ENCODE measurements at regions not wholly inside any gene's neighbourhood (a gene's known extent, or its start where the extent isn't known, plus 50 kb on each side); places are given as distances from the start of the nearest gene placed in this dataset.

DNA sequence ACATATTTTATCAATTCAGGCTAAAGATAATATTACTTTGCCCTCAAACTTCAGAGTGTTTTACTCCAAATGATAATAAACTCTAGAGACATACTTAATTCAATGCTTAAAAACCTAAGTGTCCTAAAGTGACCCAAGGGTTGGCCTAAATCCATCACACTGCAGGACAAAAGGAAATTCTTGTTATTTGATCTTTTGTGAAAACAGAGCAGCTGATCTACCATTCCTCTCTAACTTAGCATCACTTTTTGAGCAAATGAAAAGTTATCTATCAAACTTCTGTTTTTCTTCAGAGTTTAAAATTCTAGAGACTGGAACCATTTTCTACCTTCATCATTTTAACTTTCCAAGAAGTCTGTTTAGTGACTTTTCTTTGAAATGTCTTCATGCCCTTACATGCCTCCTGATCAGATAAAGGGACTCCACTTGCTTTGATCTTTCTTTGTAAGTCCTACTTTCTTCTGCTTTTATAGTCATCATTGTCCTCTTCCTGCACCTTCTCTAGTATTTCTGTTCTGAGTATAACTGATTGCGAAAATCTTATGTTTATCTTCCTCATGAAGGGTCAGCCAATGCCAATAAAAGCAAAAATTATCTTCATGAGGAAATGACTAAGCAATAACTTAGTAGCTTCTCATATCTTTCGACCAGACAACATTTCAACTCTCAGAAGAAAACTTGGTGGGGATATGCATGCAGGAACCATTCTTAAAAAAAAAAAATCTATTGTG is 378.7 kb upstream of the TGFBR2 start:
- H3K4me3 ChIP-seq (ENCODE audit: control insufficient read depth, low read depth, low read length) = no peak overlapping the region
- TF ChIP-seq, protein P1, sequence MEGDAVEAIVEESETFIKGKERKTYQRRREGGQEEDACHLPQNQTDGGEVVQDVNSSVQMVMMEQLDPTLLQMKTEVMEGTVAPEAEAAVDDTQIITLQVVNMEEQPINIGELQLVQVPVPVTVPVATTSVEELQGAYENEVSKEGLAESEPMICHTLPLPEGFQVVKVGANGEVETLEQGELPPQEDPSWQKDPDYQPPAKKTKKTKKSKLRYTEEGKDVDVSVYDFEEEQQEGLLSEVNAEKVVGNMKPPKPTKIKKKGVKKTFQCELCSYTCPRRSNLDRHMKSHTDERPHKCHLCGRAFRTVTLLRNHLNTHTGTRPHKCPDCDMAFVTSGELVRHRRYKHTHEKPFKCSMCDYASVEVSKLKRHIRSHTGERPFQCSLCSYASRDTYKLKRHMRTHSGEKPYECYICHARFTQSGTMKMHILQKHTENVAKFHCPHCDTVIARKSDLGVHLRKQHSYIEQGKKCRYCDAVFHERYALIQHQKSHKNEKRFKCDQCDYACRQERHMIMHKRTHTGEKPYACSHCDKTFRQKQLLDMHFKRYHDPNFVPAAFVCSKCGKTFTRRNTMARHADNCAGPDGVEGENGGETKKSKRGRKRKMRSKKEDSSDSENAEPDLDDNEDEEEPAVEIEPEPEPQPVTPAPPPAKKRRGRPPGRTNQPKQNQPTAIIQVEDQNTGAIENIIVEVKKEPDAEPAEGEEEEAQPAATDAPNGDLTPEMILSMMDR (conservative IDR thresholded peaks at IDR 0.05; ENCODE audit: control insufficient read depth, insufficient read depth, low read depth, low read length) = no peak
- DNase-seq (ENCODE audit: low read depth) = peak; percentile 96

DNA sequence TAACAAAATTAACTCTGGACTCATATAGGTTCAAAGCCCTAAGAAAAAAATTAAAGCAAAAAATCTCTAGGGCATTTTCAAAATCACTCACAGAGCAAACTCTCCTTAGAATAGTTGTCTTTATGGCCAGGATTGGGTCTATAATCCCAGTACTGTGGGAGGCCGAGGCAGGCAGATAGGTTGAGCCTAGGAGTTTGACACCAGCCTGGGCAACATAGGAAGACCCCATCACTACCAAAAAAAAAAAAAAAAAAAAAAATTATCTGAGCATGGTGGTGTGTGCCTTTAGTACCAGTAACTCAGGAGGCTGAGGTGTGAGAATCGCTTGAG is 378.1 kb upstream of the TGFBR2 start:
- no peak overlapping the region for H3K4me3 ChIP-seq (ENCODE audit: control insufficient read depth, low read depth, low read length)
- no peak for DNase-seq (ENCODE audit: low read depth)
- TF ChIP-seq, protein P1 (conservative IDR thresholded peaks at IDR 0.05; ENCODE audit: control insufficient read depth, insufficient read depth, low read depth, low read length) = no peak

DNA sequence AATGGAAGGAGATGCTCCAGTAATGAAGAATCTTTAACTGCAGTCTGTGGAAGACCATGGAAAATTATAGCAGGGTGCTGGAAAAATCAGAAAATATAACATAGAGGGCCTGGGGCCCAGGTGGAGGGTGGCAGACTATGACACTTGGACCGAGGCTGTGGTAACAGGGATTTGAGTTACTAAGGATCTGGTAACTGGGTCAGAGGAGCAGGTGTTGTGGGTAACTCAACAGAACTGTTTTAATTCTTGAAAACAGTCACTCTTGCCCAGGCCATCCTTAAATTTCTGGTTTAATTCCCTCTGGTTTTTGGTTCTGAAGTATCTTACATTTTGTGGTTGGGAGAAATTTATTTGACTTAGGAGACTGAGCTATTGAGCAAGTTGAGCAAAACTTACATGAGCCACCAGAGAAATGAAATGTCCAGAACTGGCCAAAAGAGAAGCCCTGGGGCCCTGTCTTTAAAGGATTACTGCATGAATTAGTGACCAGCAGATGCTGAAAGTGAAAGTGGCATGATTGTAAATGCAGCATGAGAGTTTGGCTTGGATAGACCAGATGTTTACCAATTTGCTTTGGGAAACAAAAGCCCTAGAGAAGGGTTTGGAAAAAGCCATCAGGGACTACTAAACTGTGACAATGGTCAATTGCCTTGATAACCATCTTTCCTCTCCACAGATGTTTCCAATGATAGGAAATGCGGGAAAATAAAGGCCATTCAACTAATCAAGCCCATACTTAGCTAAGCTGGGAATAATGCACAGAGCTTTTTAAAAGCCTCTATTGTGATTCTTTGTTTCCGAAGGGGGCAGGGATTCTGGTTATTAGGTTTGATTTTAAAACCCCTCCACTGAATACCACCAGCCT is 374.9 kb upstream of the TGFBR2 start:
- TF ChIP-seq, protein P1 (conservative IDR thresholded peaks at IDR 0.05; ENCODE audit: control insufficient read depth, insufficient read depth, low read depth, low read length) = no peak

DNA sequence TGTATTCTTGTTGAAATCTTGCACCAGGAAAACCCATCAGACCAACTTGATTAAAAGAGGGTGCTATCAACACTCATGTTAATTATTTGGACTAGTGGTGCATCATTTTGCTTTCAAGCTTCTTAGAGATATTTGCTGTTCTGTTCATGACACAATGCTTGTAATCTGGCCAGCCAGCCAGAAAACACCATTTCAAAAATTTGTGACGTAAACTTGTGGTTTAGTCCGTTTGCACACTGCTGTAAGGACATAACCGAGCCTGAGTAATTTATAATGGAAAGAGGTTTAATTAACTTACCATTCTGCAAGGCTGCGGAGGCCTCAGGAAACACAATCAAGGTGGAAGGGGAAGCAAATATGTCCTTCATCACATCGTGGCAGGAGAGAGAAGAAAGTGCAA is 374.3 kb upstream of the TGFBR2 start:
- DNase-seq (ENCODE audit: low read depth) = peak; percentile 93
- no peak overlapping the region for H3K4me3 ChIP-seq (ENCODE audit: control insufficient read depth, low read depth, low read length)
- TF ChIP-seq, protein P1 (conservative IDR thresholded peaks at IDR 0.05; ENCODE audit: control insufficient read depth, insufficient read depth, low read depth, low read length) = no peak

More for the DNA sequence above, 374.9 kb upstream of the TGFBR2 start:
- DNase-seq (ENCODE audit: low read depth) = peak; percentile 82
- no peak overlapping the region for H3K4me3 ChIP-seq (ENCODE audit: control insufficient read depth, low read depth, low read length)

DNA sequence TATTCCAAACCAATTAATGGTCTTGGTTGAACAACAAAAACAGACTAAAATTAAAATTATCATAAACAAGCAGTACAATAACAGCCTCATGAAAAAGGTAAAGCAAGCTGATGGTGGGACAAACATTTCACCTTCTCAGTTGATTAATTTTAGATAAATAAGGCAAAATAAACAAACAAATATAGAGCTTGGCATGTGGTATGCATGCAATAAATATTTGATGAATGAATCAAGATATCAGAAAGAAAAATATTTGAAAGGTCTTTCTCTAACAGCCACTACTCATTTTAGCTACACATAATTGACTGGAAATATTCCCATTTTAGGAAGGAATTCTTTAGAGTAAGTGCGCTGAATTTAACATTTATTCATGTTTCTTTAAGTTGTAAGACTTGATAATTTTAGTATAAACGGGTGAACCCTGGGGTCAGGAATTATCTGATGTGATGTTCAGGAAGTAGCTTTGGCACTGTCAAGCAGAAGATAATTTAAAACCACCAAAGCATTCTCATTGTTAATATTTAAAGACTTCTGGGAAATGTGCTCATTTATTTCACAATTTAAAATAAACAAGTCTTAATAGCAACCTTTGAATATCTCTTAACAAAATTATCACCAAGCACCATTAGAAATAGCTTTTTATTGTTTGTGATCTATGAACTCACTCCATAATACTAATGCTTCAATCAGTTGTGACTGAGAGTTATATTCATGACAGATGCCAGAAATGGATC is 372.3 kb upstream of the TGFBR2 start:
- no peak for DNase-seq (ENCODE audit: low read depth)
- no peak overlapping the region for H3K4me3 ChIP-seq (ENCODE audit: control insufficient read depth, low read depth, low read length)
- TF ChIP-seq, protein P1 (conservative IDR thresholded peaks at IDR 0.05; ENCODE audit: control insufficient read depth, insufficient read depth, low read depth, low read length) = no peak

DNA sequence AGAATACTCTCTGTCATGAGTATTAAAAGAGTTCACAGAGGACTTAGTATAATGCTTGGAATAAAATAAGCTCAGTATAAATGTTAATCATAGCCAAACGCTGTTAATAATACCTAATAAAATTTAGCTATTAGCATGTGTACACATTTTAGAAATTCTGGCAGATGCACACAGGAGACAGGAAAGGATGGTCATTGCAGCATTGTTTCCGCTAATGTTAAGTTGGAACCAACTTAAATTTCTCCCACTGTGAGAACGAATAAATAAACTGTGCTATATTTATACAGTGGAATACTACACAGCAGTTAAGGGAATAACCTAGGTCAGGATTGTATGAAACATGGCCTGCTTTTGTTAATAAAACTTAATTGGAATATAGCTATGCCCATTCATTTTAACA is 370.4 kb upstream of the TGFBR2 start:
- TF ChIP-seq, protein P1 (conservative IDR thresholded peaks at IDR 0.05; ENCODE audit: control insufficient read depth, insufficient read depth, low read depth, low read length) = no peak
- no peak overlapping the region for H3K4me3 ChIP-seq (ENCODE audit: control insufficient read depth, low read depth, low read length)
- no peak for DNase-seq (ENCODE audit: low read depth)
